ENCODE measurements at regions not wholly inside any gene's neighbourhood (a gene's known extent, or its start where the extent isn't known, plus 50 kb on each side); places are given as distances from the start of the nearest gene placed in this dataset.

DNA sequence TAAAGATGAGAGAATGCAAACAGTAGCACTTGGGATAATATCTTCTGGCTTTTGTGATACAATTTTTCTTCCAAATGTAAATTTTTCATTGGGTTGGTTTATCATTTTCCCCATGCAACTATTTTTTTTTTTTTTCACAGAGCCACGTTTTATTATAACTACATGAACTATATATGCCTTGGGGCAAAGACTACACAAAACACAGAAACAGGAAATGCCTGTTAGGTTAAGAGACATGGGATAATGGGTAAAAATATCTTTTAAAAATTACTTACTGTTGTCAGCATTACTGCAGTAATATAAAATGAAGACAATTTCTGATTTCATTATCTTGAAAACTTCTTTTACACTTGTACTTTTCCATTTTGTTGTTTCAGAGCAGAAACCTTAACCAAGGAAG lies 74.6 kb downstream of the DISP1 start:
- Histone ChIP-seq H2BK15ac (ENCODE audit: low read length) (no peak overlapping the region), H3K14ac (ENCODE audit: insufficient read length) (no peak overlapping the region), H3K79me2 (ENCODE audit: control insufficient read depth in 1 of 2, insufficient read depth in 2 of 2, low read length in 2 of 2) (no peaks in the 10 kb centered on the region), H4K5ac (ENCODE audit: insufficient read length, low read depth, low read length) (no peak overlapping the region), H4K20me1 (replicated peaks in 1 of 2; ENCODE audit: control insufficient read depth in 1 of 2, insufficient read depth in 2 of 2, low read length in 2 of 2) (no peaks in the 10 kb centered on the region), H3K23ac (ENCODE audit: insufficient read length) (no peak overlapping the region), H3K9ac (replicated peaks in 1 of 4; ENCODE audit: extremely low read depth in 1 of 4, low read depth in 3 of 4, low read length in 3 of 4) (no peak overlapping the region), H2BK120ac (replicated peaks; ENCODE audit: low read depth, low read length) (no peak overlapping the region), H4K8ac (ENCODE audit: extremely low read depth, insufficient read depth, low read length) (no peak overlapping the region), H3K18ac (ENCODE audit: extremely low read depth, low read length) (no peak overlapping the region), H2AFZ (ENCODE audit: low read length) (no peak overlapping the region), H2BK12ac (ENCODE audit: low read depth, low read length) (no peak overlapping the region), H3K4me3 (ENCODE audit: extremely low read depth in 1 of 4, insufficient read depth in 2 of 4, low read depth in 3 of 4, low read length in 4 of 4) (no peak overlapping the region), H2AK5ac (ENCODE audit: low read depth, low read length) (no peak overlapping the region), H2BK5ac (ENCODE audit: low read depth, low read length) (no peak overlapping the region), H3K9me3 (ENCODE audit: insufficient read depth in 2 of 2, low read depth in 1 of 2, low read length in 1 of 2) (no peaks in the 10 kb centered on the region), H3K79me1 (ENCODE audit: low read depth, low read length) (no peaks in the 10 kb centered on the region), H3K56ac (replicated peaks; ENCODE audit: insufficient read length, low read depth, low read length) (no peak overlapping the region), H3K23me2 (ENCODE audit: low read depth, low read length) (no peaks in the 10 kb centered on the region), H2BK20ac (ENCODE audit: low read length) (no peak overlapping the region), H3K27ac (ENCODE audit: low read depth, low read length) (no peak overlapping the region), H4K91ac (replicated peaks; ENCODE audit: insufficient read length, low read length) (no peak overlapping the region), H3K4me2 (ENCODE audit: insufficient read depth in 1 of 2, low read depth in 2 of 2, low read length in 2 of 2) (no peak overlapping the region), H3K4ac (replicated peaks; ENCODE audit: insufficient read length, low read depth, low read length) (no peak overlapping the region), H3K36me3 (ENCODE audit: control insufficient read depth in 2 of 4, insufficient read depth in 4 of 4, low read length in 3 of 4) (no peaks in the 10 kb centered on the region), H3K4me1 (replicated peaks in 1 of 4; ENCODE audit: control insufficient read depth in 3 of 4, insufficient read depth in 4 of 4, low read length in 3 of 4) (no peaks in the 10 kb centered on the region), H3K27me3 (replicated peaks in 1 of 4; ENCODE audit: control insufficient read depth in 3 of 4, extremely low read depth in 1 of 4, insufficient read depth in 3 of 4, low read length in 3 of 4) (no peaks in the 10 kb centered on the region)
- FAIRE-seq = no peak
- ChIA-PET CTCF (ENCODE audit: partially characterized antibody) (no interaction called here), POLR2A (ENCODE audit: partially characterized antibody) (no interaction called here)
- WGBS, 2 experiments (ENCODE audit: extremely low coverage in 1 of 2, insufficient coverage in 1 of 2, insufficient read length in 1 of 2, insufficient replicate concordance in 2 of 2, low coverage in 1 of 2, low lambda C conversion rate in 2 of 2, missing lambda C conversion rate in 1 of 2) = 83% methylated on average over 1 of the region's 1 CpG; no CpG with 5 or more reads in 1 of the 2 experiments
- no peak for DNase-seq (ENCODE audit: low read depth in 1 of 2, low spot score in 2 of 2)
- TF ChIP-seq EGR1 (IDR thresholded peaks at IDR 0.05; ENCODE audit: borderline replicate concordance, low read depth, low read length) (no peak), CHD2 (IDR thresholded peaks at IDR 0.05; ENCODE audit: low read length) (no peak), FOSL1 (IDR thresholded peaks at IDR 0.05; ENCODE audit: insufficient read depth, low read depth, low read length) (no peak), BRCA1 (IDR thresholded peaks at IDR 0.05; ENCODE audit: low read depth, low read length) (no peak), TBP (IDR thresholded peaks at IDR 0.05; ENCODE audit: low read depth, low read length) (no peak)
